Smooth muscle cell (in vitro differentiated cells): ENCODE measurements at regions not wholly inside any gene's neighbourhood (a gene's known extent, or its start where the extent isn't known, plus 50 kb on each side); places are given as distances from the start of the nearest gene placed in this dataset.
A peak's percentile ranks its signal among the peaks of the same experiment; 100 is the strongest.

ENCODE experiments used
- DNase-seq: peaks from one replicate; lab custom pipeline; 2025; ENCODE audit not compliant: unreplicated experiment; lab: John Stamatoyannopoulos, UW
- H2AFZ ChIP-seq: fragments of 200-600 bp; sonication (generic); 2 replicates; pipeline ENCODE4 v1.6.0; 2016; ENCODE audit warnings: antibody characterized with exemption, low read depth, mild to moderate bottlenecking
- H3F3A ChIP-seq: fragments of 200-600 bp; sonication (generic); 2 replicates; pipeline ENCODE4 v1.6.0; 2017; ENCODE audit warnings: antibody characterized with exemption, low read depth
- H3K27ac ChIP-seq: fragments of 200-600 bp; sonication (generic); 2 replicates; pipeline ENCODE4 v1.5.1; 2016; ENCODE audit warnings: low read depth, mild to moderate bottlenecking
- H3K27me3 ChIP-seq: fragments of 200-600 bp; sonication (generic); 2 replicates; pipeline ENCODE4 v1.6.1; 2016; ENCODE audit warnings: low read depth, mild to moderate bottlenecking
- H3K36me3 ChIP-seq: fragments of 200-600 bp; sonication (generic); 2 replicates; pipeline ENCODE4 v1.5.1; 2016; ENCODE audit warnings: low read depth
- H3K4me1 ChIP-seq: fragments of 200-600 bp; sonication (generic); 2 replicates; pipeline ENCODE4 v1.5.1; 2016; ENCODE audit warnings: low read depth
- H3K4me2 ChIP-seq: fragments of 200-600 bp; sonication (generic); 2 replicates; pipeline ENCODE4 v1.6.0; 2016; ENCODE audit warnings: mild to moderate bottlenecking
- H3K4me3 ChIP-seq: fragments of 200-600 bp; sonication (generic); 2 replicates; pipeline ENCODE4 v1.5.1; 2016; ENCODE audit warnings: mild to moderate bottlenecking
- H3K79me2 ChIP-seq: fragments of 200-600 bp; sonication (generic); 2 replicates; pipeline ENCODE4 v1.6.0; 2016; ENCODE audit warnings: low read depth, mild to moderate bottlenecking
- H3K9ac ChIP-seq: fragments of 200-600 bp; sonication (generic); 2 replicates; pipeline ENCODE4 v1.6.0; 2016; ENCODE audit warnings: low read depth
- H3K9me3 ChIP-seq: fragments of 200-600 bp; sonication (generic); replicated peaks from 2 replicates; pipeline ENCODE4 v1.5.1; 2016; ENCODE audit warnings: low read depth
- H4K20me1 ChIP-seq: fragments of 200-600 bp; sonication (generic); 2 replicates; pipeline ENCODE4 v1.6.0; 2016; ENCODE audit warnings: low read depth
- CTCF ChIP-seq: fragments of 200-600 bp; sonication (generic); IDR thresholded peaks from 2 replicates; pipeline ENCODE4 v1.5.1; 2017; ENCODE audit warnings: borderline replicate concordance, mild to moderate bottlenecking, antibody characterized with exemption; ENCODE audit not compliant: insufficient read depth, poor library complexity, severe bottlenecking
- WGBS: methylation state at CpG from one replicate; pipeline ENCODE4 v1.1.7; 2016; ENCODE audit warnings: low lambda C conversion rate; 5-methylcytosine and 5-hydroxymethylcytosine counted together

- DNase-seq, result no peak
- TF ChIP-seq CTCF, result peak; percentile 60
- WGBS, result 21% methylated on average over 2 of the region's 2 CpGs
Observed at GRCh38 chr6:44593539-44593944, 206.0 kb downstream of the CDC5L start.

GRCh38 chr6:44594481-44594880, 207.0 kb downstream of the CDC5L start:
- TF ChIP-seq CTCF, result no peak
- no peaks in the 10 kb centered on the region for H3K27me3 ChIP-seq
- H3K4me1 ChIP-seq, result no peaks in the 10 kb centered on the region
- WGBS, result 41% methylated on average over 4 of the region's 4 CpGs
- H3K9me3 ChIP-seq, result no peaks in the 10 kb centered on the region
- no peak overlapping the region for H3K4me2 ChIP-seq
- H3K27ac ChIP-seq, result no peak overlapping the region
- DNase-seq, result no peak
- H3K79me2 ChIP-seq, result no peaks in the 10 kb centered on the region
- H4K20me1 ChIP-seq, result no peaks in the 10 kb centered on the region
- H2AFZ ChIP-seq, result no peak overlapping the region
- H3K36me3 ChIP-seq, result no peaks in the 10 kb centered on the region
- H3F3A ChIP-seq, result no peaks in the 10 kb centered on the region
- no peak overlapping the region for H3K4me3 ChIP-seq
- H3K9ac ChIP-seq, result no peak overlapping the region

More at GRCh38 chr6:44593539-44593944, 206.0 kb downstream of the CDC5L start:
- Histone ChIP-seq H3K9ac (no peak overlapping the region), H3K4me3 (no peak overlapping the region), H3K27me3 (no peaks in the 10 kb centered on the region), H3K4me1 (no peaks in the 10 kb centered on the region), H3K4me2 (no peak overlapping the region), H3K79me2 (no peaks in the 10 kb centered on the region), H3K9me3 (no peaks in the 10 kb centered on the region), H2AFZ (no peak overlapping the region), H4K20me1 (no peaks in the 10 kb centered on the region), H3K27ac (no peak overlapping the region), H3K36me3 (no peaks in the 10 kb centered on the region), H3F3A (no peaks in the 10 kb centered on the region)

GRCh38 chr6:44598679-44599078, 211.2 kb downstream of the CDC5L start:
- TF ChIP-seq CTCF, result no peak
- Histone ChIP-seq H3K27ac (no peak overlapping the region), H2AFZ (no peak overlapping the region), H3K9ac (no peak overlapping the region), H3K9me3 (no peaks in the 10 kb centered on the region), H3K36me3 (no peaks in the 10 kb centered on the region), H3K4me3 (no peak overlapping the region), H3K27me3 (no peaks in the 10 kb centered on the region), H3K79me2 (no peaks in the 10 kb centered on the region), H4K20me1 (no peaks in the 10 kb centered on the region), H3K4me1 (no peaks in the 10 kb centered on the region), H3F3A (no peaks in the 10 kb centered on the region), H3K4me2 (no peak overlapping the region)
- no peak for DNase-seq
- WGBS, result 89% methylated on average over 5 of the region's 5 CpGs

GRCh38 chr6:44599672-44600071, 212.2 kb downstream of the CDC5L start:
- no peak for TF ChIP-seq CTCF
- Histone ChIP-seq H3K27ac (no peak overlapping the region), H3K4me2 (no peak overlapping the region), H3K36me3 (no peaks in the 10 kb centered on the region), H4K20me1 (no peaks in the 10 kb centered on the region), H3K4me3 (no peak overlapping the region), H3K79me2 (no peaks in the 10 kb centered on the region), H2AFZ (no peak overlapping the region), H3K9ac (no peak overlapping the region), H3K9me3 (no peaks in the 10 kb centered on the region), H3K27me3 (no peaks in the 10 kb centered on the region), H3K4me1 (no peaks in the 10 kb centered on the region), H3F3A (no peaks in the 10 kb centered on the region)
- no peak for DNase-seq
- 89% methylated on average over 3 of the region's 3 CpGs for WGBS
